Brain microvascular endothelial cell (primary cell): ENCODE measurements at regions not wholly inside any gene's neighbourhood (a gene's known extent, or its start where the extent isn't known, plus 50 kb on each side); places are given as distances from the start of the nearest gene placed in this dataset.
"Not testable (repeated sequence)": the region's sequence is repeated elsewhere in the genome, so short reads cannot be mapped to it uniquely, and the experiment has no call there.

Source experiments
- DNase-seq: peaks from one replicate; pipeline ENCODE4 v3.0.0-alpha.2; 2020
- H3K27ac ChIP-seq: fragments of 250-450 bp; sonication (Bioruptor Pico); 2 replicates; pipeline ENCODE4 v1.5.1; 2020; ENCODE audit warnings: mild to moderate bottlenecking, moderate library complexity
- H3K27me3 ChIP-seq: fragments of 250-450 bp; sonication (Bioruptor Pico); replicated peaks from 2 replicates; pipeline ENCODE4 v1.5.1; 2020; ENCODE audit warnings: mild to moderate bottlenecking
- H3K36me3 ChIP-seq: fragments of 250-450 bp; sonication (Bioruptor Pico); replicated peaks from 2 replicates; pipeline ENCODE4 v1.5.1; 2020; ENCODE audit warnings: mild to moderate bottlenecking
- H3K4me3 ChIP-seq: 2 replicates; pipeline ENCODE4 v1.5.1; 2011; ENCODE audit warnings: low read depth, mild to moderate bottlenecking, control low read depth, low read length, moderate library complexity
- in situ Hi-C: cut with HindIII; loops from 2 replicates; pipeline ENCODE4 v1.10.0; 2017; ENCODE audit warnings: low sequenced_read_pairs, low pct_ligation_motif_present
- TF ChIP-seq, protein P1 (sequence below): IDR thresholded peaks from 2 replicates; pipeline ENCODE4 v1.5.1; 2011; ENCODE audit warnings: low read depth, mild to moderate bottlenecking, moderate library complexity, low read length, control low read depth, inconsistent platforms; ENCODE audit errors: missing control alignments

DNA sequence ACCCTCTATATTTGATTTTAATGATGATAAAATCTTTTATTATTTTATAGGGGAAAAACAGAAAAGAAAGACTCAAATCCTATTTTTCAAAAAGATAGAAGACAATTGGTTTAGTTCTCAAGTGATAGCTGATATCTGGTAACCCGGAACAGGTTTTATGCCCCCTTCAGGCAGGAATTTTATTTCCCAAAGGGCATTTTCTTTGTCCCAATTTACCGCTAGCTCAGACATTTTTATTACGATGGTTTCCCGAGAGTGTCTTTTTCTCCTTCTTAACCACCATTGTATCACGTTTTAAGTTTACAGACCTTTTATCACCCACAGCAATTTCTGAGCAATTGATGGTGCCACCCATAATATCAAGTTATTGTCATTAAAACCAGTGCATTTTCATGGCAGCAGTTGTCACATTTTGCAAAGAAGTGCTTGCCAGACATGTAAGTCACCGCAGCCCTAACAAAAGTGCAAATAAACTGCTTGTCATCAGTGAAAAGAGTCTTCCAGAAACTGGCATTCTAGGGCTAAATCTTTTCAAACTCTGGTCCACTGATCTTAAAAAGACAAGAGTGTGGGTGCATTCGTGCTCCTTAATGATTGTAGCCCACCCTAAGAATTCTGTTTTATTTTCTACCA lies 204.8 kb upstream of the VCX start:
- no peak for DNase-seq
- no peaks in the 10 kb centered on the region for H3K27me3 ChIP-seq
- H3K36me3 ChIP-seq, result no peaks in the 10 kb centered on the region
- in situ Hi-C loops, result no loop called here
- no peak overlapping the region for H3K27ac ChIP-seq
- no peak overlapping the region for H3K4me3 ChIP-seq
- TF ChIP-seq, protein P1, sequence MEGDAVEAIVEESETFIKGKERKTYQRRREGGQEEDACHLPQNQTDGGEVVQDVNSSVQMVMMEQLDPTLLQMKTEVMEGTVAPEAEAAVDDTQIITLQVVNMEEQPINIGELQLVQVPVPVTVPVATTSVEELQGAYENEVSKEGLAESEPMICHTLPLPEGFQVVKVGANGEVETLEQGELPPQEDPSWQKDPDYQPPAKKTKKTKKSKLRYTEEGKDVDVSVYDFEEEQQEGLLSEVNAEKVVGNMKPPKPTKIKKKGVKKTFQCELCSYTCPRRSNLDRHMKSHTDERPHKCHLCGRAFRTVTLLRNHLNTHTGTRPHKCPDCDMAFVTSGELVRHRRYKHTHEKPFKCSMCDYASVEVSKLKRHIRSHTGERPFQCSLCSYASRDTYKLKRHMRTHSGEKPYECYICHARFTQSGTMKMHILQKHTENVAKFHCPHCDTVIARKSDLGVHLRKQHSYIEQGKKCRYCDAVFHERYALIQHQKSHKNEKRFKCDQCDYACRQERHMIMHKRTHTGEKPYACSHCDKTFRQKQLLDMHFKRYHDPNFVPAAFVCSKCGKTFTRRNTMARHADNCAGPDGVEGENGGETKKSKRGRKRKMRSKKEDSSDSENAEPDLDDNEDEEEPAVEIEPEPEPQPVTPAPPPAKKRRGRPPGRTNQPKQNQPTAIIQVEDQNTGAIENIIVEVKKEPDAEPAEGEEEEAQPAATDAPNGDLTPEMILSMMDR, result no peak

DNA sequence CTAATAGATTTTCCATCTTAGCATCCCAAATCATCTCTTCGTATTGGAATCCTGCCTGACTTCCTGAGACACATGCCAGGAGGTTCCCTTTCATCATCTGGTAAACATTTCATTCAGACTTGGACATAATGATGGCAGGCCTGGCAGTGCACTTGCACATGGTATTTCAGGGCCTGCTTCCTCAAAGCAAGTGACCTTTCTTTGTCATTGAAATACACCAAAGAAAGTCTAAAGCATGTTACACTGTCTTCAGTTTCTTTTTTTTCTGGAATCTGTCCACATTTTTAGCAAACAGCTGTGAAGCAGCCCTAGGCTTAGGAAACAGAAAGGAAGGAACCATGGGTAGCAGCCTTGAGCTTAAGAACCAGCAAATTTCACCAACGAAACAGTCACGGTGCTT lies 205.9 kb upstream of the VCX start:
- Histone ChIP-seq H3K27me3 (no peaks in the 10 kb centered on the region), H3K4me3 (no peak overlapping the region), H3K27ac (no peak overlapping the region), H3K36me3 (no peaks in the 10 kb centered on the region)
- TF ChIP-seq, protein P1, result no peak
- in situ Hi-C loops, result no loop called here
- no peak for DNase-seq

DNA sequence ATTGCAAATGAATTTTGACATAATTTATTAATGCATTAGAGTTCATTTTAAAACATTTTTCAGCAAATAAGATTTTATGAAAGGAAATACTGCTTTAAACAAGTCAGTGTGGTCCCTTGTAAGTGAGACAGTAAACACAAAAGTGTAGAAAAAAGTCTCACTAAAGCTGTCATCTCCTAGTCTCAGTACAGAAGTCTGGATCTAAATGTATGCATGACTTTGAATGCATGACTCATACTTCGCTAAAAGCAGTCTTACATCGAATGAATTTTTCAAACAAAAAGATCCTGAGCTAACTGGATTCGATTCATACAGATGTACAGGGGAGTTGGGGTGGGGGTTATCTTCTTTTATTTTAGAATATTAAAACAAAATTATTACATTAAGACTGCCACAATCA lies 207.4 kb upstream of the VCX start:
- TF ChIP-seq, protein P1, result no peak
- H3K27me3 ChIP-seq, result no peaks in the 10 kb centered on the region
- no peaks in the 10 kb centered on the region for H3K36me3 ChIP-seq
- in situ Hi-C loops, result no loop called here
- H3K27ac ChIP-seq, result no peak overlapping the region
- H3K4me3 ChIP-seq, result no peak overlapping the region
- no peak for DNase-seq

DNA sequence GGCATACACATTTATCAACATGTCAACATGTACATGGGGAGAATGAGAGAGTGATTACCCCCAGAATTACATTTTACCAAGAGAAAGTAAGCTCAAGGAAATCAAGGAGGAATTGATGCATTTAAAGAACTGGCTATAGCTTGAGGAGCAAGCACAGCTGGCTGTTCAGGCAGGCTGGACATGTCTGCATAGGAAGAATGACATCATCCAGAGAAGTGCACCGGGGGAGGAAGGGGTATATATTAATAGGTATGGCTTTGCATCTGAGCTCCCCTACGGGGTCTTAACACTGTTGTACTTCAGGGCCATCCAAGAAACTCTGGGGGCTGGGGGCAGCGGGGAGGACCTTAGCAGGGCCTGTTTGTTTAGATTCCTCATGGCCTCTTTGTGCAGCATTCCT lies 222.4 kb upstream of the VCX start:
- TF ChIP-seq, protein P1, result no peak
- in situ Hi-C loops, result no loop called here
- no peaks in the 10 kb centered on the region for H3K36me3 ChIP-seq

DNA sequence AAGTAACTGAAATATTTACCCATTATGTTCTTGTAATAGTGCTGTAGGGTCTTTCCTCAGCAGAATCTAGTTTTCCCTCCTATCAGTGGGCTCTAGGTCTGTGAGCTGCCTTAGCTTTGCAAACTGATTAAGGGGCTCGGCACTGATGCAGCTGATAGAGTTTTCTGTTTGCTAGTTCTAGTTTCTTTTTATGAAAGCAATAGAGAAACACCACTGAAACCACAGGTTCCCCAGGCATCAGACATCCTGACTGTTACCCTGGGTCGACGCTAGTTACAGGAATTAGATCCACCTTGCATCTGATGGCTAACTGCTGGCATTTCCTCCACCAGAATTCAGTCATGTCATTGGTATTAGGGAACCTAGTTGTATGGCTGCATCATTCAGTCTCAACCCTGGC lies 225.0 kb upstream of the VCX start:
- Histone ChIP-seq H3K27me3 (no peaks in the 10 kb centered on the region), H3K4me3 (no peak overlapping the region), H3K36me3 (no peaks in the 10 kb centered on the region), H3K27ac (no peak overlapping the region)
- TF ChIP-seq, protein P1, result no peak
- in situ Hi-C loops, result no loop called here
- no peak for DNase-seq

More for the DNA sequence above, 222.4 kb upstream of the VCX start:
- no peak for DNase-seq
- no peak overlapping the region for H3K27ac ChIP-seq
- no peak overlapping the region for H3K4me3 ChIP-seq
- no peaks in the 10 kb centered on the region for H3K27me3 ChIP-seq

DNA sequence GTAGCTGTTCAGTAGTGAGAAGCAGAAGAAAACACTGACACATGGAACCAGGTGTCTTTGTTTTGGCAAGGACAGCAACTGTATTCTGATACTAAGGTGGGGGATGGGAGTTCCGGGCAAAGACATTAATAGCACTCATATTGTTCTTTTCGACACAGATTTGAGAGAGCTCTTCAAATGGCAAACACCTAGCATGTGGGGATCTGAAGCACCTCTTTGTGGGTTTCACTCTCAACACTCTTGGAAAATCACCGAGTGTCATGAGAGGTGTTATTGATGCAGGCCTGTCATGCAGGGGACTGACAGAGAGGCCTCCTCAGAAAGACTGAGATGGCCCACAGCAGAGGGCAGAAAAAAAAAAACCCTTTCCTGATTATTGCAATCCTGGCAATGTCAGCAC lies 228.4 kb upstream of the VCX start:
- no peak for DNase-seq
- H3K27ac ChIP-seq, result no peak overlapping the region
- H3K36me3 ChIP-seq, result no peaks in the 10 kb centered on the region
- H3K27me3 ChIP-seq, result no peaks in the 10 kb centered on the region
- in situ Hi-C loops, result no loop called here
- no peak overlapping the region for H3K4me3 ChIP-seq
- TF ChIP-seq, protein P1, result no peak

DNA sequence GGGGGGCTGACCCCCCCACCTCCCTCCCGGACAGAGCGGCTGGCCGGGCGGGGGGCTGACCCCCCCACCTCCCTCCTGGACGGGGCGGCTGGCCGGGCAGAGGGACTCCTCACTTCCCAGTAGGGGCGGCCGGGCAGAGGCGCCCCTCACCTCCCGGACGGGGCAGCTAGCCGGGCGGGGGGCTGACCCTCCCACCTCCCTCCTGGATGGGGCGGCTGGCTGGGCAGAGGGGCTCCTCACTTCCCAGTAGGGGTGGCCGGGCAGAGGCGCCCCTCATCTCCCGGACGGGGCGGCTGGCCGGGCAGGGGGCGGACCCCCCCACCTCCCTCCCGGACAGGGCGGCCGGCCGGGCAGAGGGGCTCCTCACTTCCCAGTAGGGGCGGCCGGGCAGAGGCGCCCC lies 234.3 kb upstream of the VCX start:
- H3K27ac ChIP-seq, in situ Hi-C loops, H3K36me3 ChIP-seq, DNase-seq, H3K27me3 ChIP-seq, H3K4me3 ChIP-seq: not testable (repeated sequence)
